Dermis blood vessel endothelial cell (primary cell): ENCODE measurements at regions not wholly inside any gene's neighbourhood (a gene's known extent, or its start where the extent isn't known, plus 50 kb on each side); places are given as distances from the start of the nearest gene placed in this dataset.
A peak's percentile ranks its signal among the peaks of the same experiment; 100 is the strongest.

Source experiments
- DNase-seq: peaks from one replicate; pipeline ENCODE4 v3.0.0; 2010

GRCh38 chr12:39124768-39125167, 219.4 kb upstream of the CPNE8 start:
- no peak for DNase-seq

GRCh38 chr12:39123580-39124253, 218.3 kb upstream of the CPNE8 start:
- DNase-seq: no peak

GRCh38 chr12:39122562-39123204, 217.3 kb upstream of the CPNE8 start:
- no peak for DNase-seq

GRCh38 chr12:39116861-39117260, 211.5 kb upstream of the CPNE8 start:
- no peak for DNase-seq

- DNase-seq: no peak
Measured at GRCh38 chr12:39112064-39112463, 206.7 kb upstream of the CPNE8 start.

- DNase-seq: no peak
Measured at GRCh38 chr12:39105111-39105510, 199.7 kb upstream of the CPNE8 start.

GRCh38 chr12:39103552-39104165, 198.3 kb upstream of the CPNE8 start:
- peak; percentile 77 for DNase-seq

- DNase-seq: no peak
Measured at GRCh38 chr12:39102474-39103209, 197.3 kb upstream of the CPNE8 start.

- DNase-seq: no peak
Measured at GRCh38 chr12:39095636-39096330, 190.4 kb upstream of the CPNE8 start.

- no peak for DNase-seq
Measured at GRCh38 chr12:39081910-39082309, 176.5 kb upstream of the CPNE8 start.

- no peak for DNase-seq
Measured at GRCh38 chr12:39077226-39077625, 171.8 kb upstream of the CPNE8 start.

GRCh38 chr12:39074063-39074462, 168.7 kb upstream of the CPNE8 start:
- no peak for DNase-seq

GRCh38 chr12:39072658-39073057, 167.3 kb upstream of the CPNE8 start:
- no peak for DNase-seq

GRCh38 chr12:39071611-39072010, 166.2 kb upstream of the CPNE8 start:
- DNase-seq: no peak

GRCh38 chr12:39070775-39071174, 165.4 kb upstream of the CPNE8 start:
- no peak for DNase-seq

GRCh38 chr12:39065455-39065854, 160.1 kb upstream of the CPNE8 start:
- no peak for DNase-seq

GRCh38 chr12:39064708-39065107, 159.3 kb upstream of the CPNE8 start:
- DNase-seq: no peak

- no peak for DNase-seq
Measured at GRCh38 chr12:39062266-39062996, 157.0 kb upstream of the CPNE8 start.

GRCh38 chr12:39061576-39061975, 156.2 kb upstream of the CPNE8 start:
- no peak for DNase-seq

GRCh38 chr12:39048395-39048794, 143.0 kb upstream of the CPNE8 start:
- no peak for DNase-seq

GRCh38 chr12:39047539-39048262, 142.3 kb upstream of the CPNE8 start:
- DNase-seq: no peak
